A172 (cell line): ENCODE measurements at regions not wholly inside any gene's neighbourhood (a gene's known extent, or its start where the extent isn't known, plus 50 kb on each side); places are given as distances from the start of the nearest gene placed in this dataset.
"Not testable (repeated sequence)": the region's sequence is repeated elsewhere in the genome, so short reads cannot be mapped to it uniquely, and the experiment has no call there.

Source experiments
- DNase-seq: peaks from one replicate; pipeline ENCODE4 v3.0.0-alpha.2; 2015; ENCODE audit warnings: low spot score

DNA sequence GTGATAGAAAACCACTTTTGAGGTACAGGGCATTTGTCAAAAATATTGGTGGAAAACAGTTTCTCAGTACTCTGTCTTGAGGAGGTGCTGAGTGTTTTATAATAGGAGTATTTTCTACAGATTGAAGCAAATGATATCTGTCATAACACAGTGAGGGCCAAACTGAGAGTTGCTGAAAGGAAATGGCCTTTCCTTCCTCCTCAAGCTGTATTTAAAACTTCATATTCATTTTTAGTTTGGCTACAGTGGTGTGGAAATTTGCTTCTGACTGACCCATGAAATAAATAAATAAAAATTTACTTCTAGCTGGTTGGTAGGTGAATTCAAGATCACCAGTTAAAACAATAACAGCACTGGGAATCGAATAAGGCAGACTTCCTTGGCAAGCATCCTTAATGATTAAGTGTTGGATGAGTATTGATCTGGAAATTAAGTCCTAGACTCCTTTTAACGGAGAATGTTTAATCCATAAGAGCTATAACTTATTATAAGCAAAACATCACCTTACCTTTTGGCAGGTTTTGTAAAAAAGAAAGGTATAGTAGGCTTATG is 828.6 kb upstream of the CITED2 start:
- DNase-seq, result no peak

DNA sequence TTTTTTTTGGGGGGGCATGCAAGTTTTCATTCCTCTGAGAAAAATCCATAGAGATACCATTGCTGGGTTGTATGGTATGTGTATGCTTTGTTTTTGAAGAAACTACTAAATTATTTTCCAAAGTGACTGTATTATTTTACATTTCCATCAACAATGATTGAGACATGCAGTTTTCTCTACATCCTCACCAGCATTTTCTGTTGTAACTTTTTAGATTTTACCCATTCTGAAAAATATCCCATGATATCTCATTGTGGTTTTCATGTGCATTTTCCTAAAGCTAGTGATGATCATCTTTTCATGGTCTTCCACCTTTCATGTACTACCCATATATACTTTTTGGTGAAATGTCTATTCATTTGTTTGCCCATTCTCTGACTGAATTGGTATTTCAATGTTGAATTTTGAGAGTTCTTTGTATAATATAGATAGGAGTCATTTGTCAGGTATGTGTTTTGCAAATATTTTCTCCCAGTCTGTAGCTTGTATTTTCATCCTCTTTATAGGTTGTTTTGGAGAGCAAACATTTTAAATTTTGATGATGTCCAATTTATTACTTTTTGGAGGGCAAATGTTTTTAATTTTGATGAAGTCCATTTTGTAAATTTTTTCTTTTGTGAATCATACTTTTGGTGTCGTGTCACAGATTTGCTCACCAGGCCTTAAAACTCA is 827.5 kb upstream of the CITED2 start:
- DNase-seq, result no peak

DNA sequence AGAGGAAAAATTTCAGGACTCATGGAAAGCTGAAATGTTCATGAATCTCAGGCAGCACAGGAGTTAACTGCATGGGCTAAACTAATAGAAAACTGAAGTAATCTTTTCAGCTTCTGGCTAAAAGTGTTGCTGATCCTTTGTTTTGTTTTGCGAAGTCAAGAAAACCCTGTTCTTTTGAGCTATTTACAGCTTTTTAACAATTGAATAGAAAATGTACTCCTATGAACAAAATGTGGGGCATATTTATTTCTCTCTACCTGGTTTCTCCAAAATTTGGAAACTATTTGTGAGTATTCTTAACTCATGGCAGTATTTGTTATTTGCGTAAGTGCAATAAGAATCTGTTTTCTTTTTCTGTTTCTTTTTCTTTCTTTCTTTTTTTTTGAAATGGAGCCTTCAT is 818.8 kb upstream of the CITED2 start:
- no peak for DNase-seq

DNA sequence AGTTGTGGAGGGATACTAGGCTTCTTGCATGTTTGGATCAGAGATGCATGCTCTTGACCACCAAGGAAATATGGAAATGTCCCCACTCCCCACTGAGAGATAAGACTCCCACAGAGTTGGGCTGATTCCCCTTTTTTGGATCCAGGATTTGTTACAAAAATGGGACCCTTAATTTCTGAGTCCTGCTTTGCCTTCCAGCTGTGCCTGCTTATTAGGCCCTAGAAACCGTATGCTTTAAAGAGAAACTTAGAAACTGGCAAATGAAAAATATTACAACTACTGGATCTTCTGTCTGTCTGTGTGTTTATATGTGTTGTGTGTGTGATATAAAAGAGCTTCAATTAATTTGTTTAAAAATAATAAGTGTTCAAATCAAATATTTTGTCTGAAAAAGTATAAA is 817.6 kb upstream of the CITED2 start:
- DNase-seq, result no peak

DNA sequence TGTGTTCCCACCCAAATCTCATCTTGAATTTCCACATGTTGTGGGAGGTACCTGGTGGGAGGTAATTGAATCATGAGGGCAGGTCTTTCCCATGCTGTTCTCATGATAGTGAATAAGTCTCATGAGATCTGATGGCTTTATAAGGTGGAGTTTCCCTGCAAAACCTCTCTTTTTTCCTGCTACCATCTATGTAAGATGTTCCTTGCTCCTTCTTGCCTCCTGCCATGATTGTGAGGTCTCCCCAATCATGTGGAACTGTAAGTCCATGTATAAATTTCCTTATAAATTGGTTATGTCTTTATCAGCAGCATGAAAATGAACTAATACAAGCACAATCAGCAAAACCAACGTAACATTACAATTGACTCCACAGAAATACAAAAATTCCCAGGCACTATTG is 814.8 kb upstream of the CITED2 start:
- not testable (repeated sequence) for DNase-seq

DNA sequence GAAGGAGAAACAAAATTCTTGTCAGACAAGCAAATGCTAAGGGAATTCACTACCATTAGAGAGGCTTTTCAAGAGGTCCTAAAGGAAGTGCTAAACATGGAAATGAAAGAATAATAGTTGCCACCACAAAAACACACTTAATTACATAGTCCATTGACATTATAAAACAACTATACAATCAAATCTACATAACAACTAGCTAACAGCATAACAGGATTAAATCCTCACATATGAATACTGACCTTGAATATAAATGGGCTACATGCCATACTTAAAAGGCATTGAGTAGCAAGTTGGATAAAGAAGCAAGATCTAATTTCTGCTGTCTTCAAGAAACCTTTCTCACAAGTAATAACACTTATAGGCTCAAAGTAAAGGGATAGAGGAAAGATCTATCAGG is 811.5 kb upstream of the CITED2 start:
- DNase-seq, result no peak

DNA sequence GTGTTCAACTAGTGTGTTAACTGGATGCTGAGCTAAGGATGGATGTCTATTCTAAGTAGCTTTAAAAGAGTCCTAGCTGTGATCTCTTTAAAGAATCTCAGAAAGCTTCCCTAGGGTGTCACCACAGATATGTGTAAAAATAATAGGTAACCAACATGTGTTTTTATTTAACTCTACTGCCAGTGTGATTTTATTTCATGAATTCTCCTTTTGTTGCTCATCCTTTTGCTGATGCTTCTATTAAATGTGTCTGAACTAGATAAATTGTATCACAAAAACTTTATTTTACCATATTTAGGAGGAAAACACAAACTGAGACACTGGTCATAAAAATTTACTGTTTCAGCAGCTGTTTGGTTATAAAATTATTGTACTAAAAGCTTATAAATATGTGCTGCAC is 809.4 kb upstream of the CITED2 start:
- no peak for DNase-seq

DNA sequence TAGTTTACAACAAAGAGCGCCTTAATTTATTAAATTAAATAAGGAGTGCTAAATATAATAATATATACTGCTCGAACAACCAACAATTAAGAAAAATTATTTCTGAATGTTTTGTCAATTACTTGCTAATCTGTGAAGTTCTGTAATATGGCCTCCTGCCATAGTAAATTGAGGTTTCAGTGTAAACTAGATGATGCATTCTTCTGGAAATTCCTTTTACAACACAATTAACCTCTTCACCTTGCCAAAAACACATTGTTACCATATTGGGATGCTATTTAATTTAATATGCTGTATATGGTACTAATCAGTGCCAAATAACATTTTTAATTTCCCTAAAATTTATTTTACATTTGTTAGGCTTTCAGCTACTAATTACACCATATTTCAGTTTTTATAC is 808.4 kb upstream of the CITED2 start:
- no peak for DNase-seq

DNA sequence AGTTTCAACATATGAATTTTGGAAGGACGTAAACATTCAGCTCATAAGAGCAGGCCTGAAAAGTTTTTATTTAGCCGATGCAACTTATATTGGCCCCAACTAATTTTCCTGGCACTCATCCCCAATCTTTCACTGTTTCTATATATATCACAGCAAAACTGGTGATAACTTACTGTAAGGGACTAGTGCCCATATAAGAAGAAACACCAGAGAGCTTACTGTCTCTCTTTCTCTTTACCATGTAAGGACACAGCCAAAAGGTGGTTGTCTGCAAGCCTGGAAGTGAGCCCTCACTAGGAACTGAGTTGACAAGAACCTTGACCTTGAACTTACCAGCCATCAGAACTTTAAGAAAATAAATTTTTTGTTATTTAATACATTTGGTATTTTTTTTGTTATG is 807.4 kb upstream of the CITED2 start:
- no peak for DNase-seq

DNA sequence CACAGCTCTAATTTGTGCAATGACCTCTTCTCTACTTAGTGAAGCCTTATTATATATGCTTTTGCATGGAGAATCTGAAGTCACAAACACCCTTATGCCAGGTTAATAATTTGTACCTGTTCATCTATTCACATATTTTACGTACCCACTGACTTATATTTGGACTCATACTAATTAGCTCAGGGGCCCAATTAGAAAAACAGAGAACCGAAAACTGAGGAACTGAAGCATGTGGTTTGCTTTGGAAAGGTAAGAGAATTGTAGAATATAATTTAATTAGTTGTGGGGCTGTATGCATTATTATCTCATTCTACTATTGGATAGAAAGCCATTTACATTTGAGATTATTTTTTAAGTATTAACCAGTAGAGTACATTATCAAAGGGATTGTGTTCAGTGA is 805.9 kb upstream of the CITED2 start:
- DNase-seq, result no peak

DNA sequence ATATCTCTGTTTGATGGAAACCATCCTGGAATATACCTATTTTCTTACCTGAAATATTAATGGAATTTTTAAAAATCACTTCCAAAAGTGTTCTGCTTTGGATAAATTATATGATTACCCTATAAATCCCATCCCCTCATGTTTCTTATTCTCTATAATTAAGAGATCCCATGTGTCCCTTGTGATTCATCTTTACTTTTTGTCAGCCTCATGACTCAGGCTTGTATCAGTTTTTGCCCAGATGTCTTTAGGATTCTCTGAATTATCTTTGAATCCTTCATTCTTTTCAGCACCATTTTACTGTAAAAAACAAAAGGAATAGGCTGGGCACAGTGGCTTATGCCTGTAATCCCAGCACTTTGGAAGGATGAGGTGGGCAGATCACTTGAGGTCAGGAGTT is 804.5 kb upstream of the CITED2 start:
- DNase-seq, result peak; percentile 36

DNA sequence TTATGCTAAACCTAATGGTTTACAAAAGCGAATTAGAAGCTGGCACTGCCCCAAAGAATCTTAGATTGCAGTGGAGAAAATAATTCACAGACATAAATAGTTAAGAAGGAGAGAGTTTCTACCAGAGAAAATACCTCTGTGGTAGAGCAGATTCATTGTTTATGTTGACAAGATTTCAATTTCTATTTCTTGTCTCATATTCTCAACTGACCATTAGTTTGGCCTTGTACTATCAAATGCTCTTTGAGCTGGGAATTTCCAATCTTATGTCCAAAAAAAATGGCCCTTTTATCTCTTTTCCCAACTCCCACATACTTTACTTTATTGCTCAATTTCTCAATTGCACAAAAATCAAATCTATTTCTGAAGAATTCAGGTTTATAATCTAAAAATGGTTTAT is 804.1 kb upstream of the CITED2 start:
- DNase-seq, result peak; percentile 0

DNA sequence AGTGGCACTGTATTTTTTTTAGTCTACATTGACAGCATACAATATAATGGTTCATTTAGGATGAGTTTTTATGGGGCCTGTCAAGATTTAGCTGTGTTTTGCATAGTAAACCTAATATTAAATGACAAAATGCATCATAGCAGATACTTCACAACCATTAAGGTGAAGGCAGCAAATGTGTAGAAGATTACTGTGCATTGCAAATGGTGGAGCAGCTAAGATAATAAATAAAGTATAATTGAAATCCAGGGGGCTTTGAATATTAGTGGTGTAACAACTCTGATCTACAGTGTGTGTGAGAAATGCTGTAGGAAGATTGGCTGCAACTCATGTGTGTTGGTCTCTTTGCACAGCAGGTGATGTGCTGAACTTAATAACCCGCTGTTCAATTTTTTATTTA is 801.9 kb upstream of the CITED2 start:
- no peak for DNase-seq

DNA sequence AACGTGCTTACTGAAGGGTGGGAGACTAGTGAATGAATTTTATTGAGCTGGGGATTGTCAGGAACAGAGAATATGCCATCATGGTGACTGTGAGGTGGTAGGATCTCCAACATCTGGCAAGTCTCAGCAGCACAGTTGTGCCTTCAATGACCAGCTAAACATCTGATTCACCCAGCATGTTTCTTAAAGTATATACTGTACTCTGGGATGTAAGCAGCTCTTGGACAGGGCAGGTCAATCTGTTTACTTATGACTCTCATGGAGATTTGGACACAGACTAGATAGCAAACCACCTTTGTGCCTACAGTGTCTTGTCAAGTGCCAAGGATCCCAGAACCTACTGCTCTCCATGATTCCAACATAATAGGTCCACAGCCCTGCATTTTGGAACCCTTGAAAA is 801.0 kb upstream of the CITED2 start:
- DNase-seq, result no peak

DNA sequence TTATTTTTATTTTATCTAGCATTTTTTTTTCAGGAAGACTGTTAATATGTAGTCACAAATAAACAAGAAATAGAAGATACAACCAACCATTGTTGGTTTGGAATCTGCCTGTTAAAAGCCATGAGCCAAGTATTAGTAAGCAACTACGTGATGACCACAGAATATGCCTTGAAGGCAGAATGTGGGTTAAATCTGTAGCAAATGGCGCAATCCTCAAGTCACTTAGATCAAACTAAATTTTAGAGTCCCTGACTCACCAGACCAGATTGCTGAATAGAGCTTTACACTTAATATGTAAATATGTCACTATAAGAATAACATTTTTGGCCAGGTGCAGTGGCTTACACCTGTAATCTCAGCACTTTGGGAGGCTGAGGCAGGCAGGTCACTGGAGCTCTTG is 800.1 kb upstream of the CITED2 start:
- peak; percentile 90 for DNase-seq

DNA sequence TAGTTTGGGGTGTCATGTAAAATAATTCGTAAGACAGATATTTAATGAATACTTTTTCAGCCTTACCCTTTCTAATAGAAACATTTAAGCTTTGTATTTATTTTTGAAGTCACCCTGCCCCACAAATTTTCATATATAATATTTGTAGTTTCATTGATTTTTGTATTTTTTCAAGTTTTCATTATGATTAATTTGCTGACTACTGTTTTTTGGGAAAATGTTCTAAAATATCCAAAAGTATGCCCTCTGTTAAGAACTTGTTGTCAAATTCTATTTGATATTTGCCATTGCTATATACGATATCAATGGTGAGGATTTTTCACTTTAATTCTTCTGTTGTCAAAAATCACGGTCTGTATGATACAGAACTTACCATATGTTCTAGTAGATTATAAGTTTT is 793.9 kb upstream of the CITED2 start:
- DNase-seq, result no peak

DNA sequence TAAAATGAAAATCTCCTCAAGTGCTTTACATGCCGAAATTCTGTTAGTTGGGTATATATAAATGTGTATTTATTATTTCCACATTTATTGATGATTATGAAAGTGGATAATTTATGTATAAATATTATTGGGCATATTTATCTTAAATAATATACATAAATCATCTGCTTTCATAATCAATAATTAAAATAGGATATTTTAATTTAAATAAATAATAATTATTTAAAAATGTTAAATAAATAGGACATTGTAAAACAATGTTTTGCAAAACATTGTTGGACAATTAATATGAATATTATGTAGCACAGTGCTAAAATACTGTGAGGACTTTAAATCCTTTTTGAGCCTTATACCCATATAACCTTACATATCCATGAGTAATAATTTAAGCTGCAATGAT is 786.5 kb upstream of the CITED2 start:
- DNase-seq, result no peak

DNA sequence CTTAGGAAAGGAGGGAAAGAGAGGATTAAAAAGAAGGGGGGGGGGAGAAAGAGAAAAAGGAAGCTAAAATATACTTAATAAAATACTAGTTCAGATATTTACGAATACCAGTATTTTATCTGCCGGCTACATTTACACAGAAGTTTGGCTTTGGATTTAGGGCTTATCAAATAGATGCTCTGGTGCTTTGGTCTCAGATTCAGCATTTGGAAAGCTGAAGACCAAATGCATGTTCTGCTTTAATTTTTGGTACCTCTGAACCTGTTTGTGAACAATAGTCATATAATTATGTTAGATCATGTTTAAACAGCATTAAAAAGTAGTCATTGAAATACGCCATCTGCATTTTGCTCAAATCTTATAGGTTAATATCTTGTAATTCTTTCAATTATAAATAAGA is 786.0 kb upstream of the CITED2 start:
- DNase-seq, result no peak

DNA sequence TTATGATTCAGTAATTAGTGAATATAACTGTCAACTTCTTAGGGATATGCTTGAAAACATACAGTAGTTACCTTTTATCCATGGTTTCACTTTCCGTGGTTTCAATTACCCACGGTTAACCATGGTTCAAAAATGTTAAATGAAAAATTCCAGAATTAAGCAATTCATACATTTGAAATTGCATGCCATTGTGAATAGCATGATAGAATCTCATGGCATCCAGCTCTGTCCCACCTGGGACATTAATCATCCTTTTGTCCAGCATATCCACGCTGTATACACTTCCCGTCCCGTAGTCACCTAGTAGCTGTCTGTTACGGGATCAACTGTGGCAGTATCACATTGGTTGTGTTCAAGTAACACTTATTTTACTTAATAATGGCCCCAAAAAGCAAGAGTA is 781.7 kb upstream of the CITED2 start:
- DNase-seq, result no peak

DNA sequence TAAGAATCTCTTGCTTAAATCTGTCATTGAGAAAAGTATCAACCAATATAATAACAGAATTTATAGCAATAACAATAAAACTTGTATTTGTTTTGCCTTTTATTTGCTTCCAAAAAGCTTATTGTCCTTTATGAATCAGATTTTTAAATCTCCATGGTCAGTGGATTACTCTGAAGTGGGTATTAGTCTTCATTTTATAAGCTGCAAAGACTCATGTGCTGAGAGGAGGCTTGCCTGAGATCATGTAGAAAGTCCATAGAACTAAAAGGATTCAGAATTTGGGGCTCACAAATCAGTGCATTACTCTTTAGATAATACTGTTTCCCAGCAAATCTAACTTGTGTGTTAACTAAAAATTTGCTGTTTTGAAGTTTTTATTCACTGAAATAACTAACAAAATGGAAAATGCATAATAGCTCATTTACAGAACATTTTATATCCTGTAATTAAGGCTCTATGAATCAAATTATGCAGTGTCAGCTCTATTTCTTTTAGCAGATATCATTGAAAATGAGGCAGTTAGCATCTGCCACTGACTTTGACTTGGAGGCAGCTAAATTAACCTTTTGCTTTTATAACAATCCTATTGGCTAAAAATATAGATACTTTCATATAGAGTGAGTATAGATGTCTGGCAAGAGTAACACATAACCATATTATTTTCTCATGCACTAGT is 781.1 kb upstream of the CITED2 start:
- DNase-seq, result no peak

DNA sequence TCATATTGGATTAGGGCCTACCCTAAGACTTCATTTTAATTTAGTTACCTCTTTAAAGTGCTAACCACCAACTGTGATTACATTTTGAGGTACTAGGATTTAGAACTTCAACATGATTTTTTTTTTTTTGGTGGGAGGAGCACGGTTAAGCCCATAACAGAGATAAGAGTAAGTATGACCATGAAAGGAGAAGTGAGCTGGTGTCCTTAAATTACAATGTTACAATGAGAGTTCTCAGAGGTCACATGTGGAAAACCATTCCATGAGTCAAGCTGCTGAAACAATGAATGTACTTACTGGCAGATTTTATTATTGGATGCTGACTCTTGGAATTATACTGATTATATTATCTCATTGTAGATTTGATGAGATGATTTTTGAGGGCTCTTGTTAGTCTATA is 779.3 kb upstream of the CITED2 start:
- peak; percentile 35 for DNase-seq

DNA sequence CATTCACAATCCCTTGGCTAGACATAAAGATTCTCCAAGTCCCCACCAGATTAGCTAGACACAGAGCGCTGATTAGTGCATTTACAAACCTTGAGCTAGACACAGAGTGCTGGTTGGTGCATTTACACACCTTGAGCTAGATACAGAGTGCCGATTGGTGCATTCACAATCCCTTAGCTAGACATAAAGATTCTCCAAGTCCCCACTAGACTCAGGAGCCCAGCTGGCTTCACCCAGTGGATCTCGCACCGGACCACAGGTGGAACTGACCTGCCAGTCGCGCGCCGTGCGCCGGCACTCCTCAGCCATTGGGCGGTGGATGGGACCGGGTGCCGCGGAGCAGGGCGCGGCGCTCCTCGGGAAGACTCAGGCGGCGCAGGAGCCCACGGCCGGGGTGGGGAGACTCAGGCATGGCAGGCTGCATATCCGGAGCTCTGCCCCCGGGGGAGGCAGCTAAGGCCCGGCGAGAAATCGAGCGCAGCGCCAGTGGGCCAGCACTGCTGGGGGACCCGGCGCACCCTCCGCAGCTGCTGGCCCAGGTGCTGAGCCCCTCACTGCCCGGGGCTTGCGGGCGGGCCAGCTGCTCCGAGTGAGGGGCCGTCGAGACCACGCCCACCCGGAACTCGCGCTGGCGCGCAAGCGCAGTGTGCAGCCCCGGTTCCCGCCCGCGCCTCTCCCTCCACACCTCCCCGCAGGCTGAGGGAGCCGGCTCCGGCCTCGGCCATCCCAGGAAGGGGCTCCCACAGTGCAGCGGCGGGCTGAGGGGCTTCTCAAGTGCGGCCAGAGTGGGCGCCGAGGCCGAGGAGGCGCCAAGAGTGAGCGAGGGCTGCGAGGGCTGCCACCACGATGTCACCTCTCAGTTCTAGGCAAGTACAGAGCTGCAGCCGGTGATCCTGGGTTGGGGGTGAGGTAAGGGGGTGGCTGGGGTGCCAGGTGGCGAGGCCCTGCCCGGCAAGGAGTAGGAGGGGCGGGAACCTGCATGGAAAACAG is 773.7 kb upstream of the CITED2 start:
- not testable (repeated sequence) for DNase-seq
